Activated naive CD4-positive, alpha-beta T cell treated with Interleukin-2 at 50 U/mL for 16 hours (primary cell): ENCODE measurements at regions not wholly inside any gene's neighbourhood (a gene's known extent, or its start where the extent isn't known, plus 50 kb on each side); places are given as distances from the start of the nearest gene placed in this dataset.
"Not testable (repeated sequence)": the region's sequence is repeated elsewhere in the genome, so short reads cannot be mapped to it uniquely, and the experiment has no call there.

Experiments
- DNase-seq: peaks from one replicate; pipeline ENCODE4 v3.0.0-alpha.2; 2020

DNA sequence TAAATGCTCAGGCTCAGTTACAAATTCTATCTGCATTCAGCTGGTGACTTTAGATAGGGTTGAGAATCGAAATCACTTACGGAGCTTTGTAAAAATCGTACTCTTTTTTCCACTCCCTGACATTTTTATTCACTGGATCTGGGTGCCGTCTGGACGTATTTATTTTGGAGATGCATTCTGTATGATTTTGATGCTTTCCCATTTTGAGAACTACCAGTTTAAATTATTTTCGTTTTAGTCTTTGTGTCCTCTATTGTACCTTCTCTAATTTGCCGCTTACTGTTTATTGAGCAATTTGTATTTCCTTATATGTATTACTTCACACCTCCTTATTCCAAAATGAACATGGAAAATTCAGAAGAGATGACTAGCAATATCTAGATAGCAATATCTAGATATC lies 96.2 kb downstream of the FASLG start:
- no peak for DNase-seq

DNA sequence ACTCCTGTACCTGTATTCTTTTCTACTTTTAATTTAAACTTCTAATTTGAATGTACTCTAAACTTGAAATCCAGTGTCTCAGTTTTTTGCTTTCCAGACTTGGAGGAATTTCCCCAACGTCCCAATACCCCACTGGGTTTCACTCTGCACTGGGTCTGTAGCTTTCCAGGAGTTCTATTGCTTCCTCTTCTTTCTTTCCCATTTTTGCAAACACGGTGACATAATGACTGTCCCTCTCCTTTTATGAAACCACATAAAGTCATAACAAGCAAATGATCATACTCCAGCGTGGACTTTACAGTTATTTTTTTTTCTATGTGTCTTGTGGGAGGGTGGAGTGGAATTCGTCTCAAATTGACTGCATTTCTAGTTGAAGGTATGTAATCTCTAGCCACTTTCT lies 97.1 kb downstream of the FASLG start:
- DNase-seq: no peak

DNA sequence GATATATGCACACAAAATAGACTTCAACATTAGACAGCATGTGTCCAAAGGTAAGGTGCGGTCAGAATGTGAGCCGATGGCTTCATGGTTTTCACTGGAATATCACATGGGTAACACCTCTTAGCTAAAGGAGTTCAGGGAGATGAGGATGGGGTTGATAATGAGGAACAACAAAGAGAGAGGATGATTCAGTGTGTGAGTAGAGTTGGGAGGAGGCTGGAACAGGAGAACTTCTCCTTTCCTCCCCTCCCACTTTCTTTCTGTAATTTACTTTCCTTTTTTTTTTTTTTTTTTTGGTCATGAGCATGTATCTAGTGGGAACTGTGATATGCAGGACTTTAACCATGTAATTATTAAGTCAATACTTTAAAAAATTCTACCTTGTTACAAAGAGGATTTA lies 99.4 kb downstream of the FASLG start:
- DNase-seq: no peak

DNA sequence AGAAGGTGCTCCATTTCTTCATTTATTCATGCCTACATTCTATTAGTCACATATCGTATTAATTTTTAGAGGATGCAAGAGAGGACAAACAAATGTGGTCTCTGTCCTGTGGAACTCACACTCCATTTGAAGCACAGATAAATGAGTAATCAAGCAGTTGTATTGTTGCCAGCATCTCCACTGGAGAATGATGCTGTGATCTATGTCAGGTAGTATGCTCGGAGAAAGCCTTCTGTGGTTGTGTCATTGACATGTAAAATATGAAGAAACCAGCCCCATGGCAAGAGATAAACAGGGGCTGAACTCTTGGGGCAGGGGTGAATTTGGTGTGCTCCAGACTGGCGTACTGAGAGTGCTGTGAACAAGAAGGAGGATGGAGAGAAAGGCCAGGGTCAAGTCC lies 101.2 kb downstream of the FASLG start:
- no peak for DNase-seq

DNA sequence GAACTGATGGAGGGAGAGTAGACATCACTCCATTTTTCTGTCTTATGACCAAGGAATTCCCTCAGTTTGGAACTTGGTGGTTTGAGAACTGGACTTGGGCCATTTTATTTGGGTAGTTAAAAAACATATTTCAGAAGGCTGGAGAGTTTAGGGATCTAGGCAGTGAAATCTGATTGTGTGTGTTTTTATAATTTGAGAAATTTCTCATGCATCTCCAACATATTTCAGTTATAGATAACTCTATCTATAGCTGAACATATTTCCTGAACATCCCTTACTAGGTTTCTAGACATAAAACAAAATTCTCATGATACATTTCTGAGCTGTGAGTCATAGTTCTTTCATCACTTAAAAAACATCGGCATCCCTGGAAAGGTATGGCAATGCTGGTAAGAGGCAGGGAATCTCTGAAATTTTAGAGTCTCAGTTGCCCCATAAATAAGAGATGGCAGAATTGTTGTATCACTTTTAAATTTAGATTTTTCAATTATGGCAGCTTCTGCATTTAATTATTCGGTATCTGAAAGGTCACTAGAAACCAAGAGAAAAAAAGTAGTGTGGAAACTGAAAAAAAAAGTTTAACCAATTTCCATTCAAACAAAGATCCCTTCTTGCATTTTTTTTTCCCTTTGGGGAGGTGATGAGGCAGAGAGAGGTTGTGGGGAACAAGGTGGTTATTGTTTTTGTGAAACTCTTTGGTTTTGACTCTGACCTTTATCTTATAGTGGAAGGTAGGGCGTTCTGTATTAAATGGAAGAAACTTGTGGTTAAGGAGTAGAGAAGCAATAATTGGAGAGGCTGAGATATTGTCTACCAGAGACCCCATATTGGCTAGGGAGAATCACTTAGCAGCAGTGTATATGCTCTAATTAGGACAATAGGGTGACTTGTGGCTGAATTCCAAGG lies 102.9 kb downstream of the FASLG start:
- DNase-seq: no peak

DNA sequence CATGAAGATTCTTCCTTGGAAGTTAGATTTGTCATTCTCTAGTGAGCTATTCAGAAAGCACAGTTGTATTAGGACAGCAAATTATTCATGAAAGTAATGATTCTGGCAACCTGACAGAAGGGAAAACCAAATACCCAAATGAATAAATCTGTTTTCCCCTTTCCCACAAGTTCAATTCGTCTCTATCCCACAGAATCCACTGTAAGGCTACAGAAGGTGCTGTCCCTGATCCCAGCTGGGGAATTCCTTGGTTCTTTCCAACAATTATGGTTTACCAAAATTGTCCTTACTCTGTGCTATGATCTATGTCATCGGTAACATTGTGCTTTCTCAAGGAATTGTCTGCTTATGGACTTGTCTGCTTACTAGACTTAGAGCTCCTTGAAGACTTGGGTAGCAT lies 104.2 kb downstream of the FASLG start:
- DNase-seq: no peak

DNA sequence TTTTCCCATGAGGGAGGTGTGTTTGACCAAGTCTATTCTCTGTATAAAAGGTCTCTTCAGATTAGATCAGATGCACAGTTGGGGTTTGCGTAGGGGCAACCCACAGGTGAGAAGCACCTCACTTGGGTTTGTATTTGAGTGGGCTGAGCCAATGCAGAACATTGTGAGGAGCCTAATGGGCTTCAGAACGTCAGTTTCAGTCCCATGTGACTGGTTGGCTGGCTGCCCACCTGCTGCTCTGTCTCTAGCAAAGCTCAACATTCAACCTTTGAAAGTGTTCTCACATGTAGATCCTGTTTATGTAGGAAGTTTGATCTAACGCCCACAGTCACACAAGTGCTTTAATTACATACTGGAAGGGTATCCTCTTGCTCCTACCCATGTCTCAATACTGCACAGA lies 105.5 kb downstream of the FASLG start:
- DNase-seq: no peak

DNA sequence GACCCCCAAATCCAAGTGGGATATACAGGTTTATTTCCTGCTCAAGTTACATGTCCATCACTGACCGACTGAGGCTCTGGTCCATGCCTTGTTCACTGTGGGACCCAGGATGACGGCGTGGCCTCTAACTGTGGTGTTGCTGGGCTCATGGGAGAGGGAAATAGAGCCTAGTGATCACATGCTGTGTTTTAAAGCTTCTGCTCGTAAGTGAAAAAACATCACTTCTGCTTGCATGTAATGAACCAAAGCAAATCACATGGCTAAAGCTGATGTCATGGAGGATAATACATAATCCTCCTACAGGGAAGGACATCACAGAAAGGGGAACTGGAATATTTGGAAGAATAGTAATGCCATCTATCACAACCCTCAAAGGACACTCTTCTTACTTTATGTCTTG lies 107.6 kb downstream of the FASLG start:
- DNase-seq: no peak

DNA sequence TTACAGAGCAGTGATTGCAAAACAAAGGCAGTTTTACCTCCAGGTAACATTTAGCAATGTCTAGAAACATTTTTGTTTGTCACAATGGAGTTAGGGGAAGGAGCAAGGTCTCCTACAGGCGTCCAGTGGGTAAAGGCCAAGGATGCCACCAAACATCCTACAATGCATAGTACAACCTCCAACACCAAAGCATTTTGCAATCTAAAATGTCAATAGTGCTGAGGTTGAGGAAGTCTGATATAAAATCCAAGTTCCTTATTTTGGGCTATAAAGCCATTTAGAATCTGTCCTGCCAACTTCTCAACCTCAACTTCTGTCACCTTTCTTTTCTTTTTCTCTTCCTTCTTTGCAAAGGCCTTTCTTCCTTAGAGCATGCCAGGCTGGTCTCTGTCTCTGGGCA lies 111.2 kb downstream of the FASLG start:
- no peak for DNase-seq

DNA sequence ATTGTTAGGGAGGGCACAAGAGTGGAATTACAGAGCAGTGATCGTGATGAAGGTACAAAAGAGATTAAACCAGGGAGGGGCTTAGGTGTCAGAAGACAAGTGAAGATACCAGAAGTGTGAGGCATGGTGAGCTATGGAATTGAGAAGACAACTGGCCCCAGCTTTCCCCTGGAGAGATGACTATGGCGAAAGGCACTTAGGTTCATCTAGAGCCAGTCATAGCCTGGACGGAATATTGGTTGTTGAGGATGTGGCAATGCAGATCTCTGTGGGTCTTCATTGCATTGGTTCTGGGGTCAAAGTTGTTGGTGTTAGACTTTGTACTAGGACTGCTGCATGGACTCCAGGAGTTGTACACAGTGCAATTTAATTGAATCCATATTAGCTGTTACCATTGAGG lies 115.7 kb downstream of the FASLG start:
- no peak for DNase-seq

DNA sequence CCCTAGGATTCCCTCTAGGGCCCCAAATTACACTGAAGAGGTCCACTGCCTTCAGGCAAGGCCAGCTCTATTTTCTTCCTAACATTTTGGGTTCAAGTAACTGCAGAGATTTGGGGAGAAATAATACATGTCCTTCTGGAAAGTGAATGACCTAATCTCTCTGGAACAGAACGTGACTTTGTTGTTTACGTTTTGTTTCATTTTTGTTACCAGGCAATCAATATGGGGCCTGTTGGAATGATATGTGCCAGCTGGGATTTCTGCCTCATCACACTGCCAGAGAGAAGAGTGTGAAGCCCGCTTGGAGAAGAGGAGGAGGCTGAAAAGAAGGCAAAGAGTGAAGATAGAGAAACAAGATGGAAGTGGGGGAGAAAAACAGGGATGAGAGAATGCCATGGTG lies 116.7 kb downstream of the FASLG start:
- no peak for DNase-seq

DNA sequence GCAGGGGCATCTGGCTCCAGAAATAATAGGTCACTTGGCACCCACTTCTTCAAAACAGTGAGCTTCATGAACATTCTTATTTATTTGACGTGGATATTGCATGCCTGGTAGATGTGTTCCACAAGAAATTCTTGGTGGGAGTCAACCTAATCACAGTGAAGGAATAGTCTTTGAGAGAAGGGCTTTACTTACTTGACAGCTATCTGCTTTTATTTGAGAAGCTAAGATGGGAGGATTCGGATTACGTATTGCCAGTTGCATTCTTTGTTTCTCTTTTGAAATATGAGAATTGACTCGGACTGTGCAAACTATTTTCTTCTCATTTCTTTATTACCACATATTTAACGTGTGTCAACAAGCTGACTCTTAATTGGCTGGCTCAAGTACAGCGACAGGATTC lies 117.2 kb downstream of the FASLG start:
- no peak for DNase-seq

DNA sequence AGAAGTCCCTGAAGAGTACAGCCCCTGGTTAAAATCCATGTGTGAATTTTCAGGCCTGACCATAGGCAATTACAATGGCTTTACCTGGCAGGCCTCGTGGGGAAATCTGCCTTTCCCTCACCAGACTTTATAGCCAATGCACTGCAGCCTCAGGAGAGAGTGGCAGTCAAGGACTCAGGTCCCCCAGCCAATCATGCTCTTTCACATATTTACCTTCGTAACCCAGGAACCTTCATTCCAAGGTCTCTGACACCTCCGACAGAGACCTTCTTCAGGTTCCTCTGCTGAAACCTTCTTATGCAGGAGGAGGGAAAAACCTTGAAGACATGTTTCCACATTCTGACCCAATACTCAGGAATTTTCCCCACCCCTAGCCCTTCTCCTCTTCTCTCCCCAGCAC lies 118.9 kb downstream of the FASLG start:
- no peak for DNase-seq

DNA sequence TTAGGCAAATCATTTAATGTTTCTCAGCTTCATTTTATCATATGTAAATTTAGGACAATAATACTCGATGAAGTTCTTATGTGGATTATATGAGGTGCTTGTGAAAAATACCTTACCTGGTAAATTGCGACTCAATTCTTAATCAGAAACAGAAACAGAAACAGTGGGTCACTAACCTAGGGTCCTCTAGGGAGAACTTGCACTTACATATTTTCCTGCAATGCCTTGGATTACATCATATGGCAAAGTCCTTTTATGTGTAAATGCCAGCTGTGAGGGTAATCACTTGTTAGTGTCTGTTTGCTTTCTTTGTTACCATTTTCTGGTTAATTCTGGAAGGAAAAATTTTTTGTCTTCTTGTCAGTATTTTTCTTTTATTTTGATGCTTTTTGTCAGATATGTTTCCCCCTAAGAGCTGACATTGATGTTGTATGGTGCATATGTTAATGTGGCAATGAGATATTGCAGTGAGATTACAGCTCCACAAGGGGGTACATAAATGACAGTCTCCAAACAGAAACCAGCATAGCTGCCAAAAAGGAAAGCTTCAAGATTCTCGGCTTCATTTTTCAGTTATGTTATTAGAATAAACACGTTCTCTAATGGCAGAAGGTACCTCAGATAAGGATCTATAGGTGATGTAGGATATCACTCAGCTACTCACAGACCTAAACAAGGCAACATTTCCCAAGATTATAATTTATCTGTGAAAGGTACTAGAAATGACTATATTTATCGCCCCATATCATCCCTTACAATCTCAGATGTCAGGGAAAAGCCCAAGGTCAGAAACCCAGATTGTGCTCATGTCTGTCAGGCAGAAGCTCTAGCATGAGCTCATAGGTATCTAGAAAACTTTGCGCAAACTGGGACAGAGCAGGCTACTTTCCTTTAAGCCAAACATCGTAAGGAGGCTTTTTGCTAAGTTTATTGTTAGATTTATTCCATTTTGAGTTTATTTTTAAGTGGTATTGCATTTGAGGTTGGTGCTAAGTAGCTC lies 119.9 kb downstream of the FASLG start:
- DNase-seq: no peak

DNA sequence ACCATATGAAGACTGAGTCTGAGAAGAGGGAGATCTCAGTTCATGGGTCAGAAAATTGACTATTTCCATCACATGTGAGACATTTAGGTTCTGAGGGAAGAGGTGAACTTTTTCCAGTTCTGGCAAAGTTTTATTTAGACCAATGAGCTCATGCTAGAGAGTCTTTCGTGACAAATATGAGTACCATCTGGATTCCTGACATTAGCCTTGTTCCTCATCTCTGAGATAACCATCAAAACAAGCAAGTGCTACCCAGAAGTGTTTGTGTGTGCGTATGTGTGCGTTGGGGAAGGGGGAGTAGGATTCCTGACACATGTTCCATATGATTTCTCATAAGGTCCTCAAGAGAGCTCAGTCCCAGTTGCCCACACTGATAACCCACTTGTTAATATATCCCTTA lies 120.6 kb downstream of the FASLG start:
- DNase-seq: no peak

DNA sequence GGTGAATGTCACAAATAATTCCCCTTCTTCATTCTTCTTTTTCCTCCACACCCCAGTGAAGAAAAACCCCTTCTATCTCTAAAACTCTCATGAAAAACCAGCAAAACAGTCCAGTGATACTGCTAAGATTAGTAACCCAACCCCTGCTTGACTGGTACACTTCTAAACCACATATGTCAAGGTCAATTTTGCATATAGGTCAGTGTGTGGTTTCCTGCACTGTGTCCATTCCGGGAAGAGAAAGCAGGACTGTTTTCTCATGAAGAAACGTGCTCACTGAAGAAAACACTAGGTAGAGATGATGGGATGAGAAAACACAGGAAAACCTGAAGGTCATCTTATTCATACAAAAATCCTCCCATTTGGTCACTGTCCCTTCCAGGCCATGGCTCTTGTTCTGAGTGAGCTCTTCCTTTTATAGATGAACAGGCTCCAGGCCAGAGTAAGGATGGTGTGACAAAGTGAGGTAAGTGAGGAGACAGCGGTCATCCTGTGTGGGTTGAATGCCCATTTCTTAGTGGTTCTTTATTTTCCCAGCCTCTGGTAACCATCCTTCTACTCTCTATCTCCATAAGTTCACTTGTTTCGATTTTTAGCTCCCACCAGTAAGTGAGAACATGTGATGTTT lies 122.7 kb downstream of the FASLG start:
- no peak for DNase-seq

DNA sequence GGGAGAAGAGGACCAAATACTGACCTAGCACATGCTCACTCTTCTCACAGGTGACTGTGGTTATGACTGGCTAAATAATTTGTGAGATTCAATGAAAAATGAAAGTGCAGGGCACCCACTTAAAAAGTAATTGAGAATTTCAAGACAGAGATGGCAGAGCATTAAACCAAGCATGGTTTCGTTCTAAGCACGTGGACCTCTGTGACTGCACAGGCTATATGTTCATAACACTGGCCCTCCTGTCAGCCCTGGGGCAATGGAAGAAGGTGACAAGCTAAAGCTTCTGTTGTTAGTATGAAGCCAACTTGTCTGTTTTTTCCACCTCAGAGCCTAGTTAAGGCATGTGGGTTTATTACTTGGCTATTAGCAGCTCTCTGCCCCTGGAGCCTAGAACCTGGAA lies 130.9 kb downstream of the FASLG start:
- DNase-seq: no peak

DNA sequence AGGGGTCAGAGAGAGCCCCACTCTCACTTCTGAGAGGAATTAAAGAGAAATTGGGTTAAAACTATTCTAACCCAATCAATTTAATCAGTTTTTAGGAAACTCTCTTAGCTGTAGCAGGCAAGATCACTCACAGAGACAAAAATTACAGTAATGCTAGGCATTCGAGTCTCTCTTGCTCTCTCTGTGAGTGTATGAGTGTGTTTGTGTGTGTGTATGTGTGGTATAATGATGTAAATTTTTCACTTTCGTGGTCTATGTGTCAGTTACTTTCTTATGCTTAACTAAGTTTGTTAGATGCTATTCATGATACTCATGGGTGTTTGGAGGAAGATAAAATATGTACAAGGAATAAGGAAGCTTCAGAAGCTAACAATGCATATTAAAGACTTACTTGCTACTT lies 131.3 kb downstream of the FASLG start:
- DNase-seq: no peak

DNA sequence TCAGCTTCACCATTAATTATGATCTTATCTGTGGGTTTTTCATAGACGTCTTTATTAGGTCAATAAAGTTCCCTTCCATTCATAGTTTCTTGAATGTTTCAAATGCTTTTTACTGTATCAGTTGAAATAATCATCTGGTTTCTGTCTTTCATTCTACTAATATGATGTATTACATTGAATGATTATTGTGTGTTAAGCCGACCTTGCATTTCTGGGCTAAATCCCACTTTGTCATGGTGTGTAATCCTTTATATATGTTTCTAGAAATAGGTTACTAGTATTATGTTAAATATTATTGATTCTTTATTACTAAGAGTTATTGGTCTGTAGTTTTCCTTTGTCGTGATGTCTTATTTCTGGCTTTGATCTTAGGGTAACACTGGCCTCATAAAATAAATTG lies 134.9 kb downstream of the FASLG start:
- no peak for DNase-seq

DNA sequence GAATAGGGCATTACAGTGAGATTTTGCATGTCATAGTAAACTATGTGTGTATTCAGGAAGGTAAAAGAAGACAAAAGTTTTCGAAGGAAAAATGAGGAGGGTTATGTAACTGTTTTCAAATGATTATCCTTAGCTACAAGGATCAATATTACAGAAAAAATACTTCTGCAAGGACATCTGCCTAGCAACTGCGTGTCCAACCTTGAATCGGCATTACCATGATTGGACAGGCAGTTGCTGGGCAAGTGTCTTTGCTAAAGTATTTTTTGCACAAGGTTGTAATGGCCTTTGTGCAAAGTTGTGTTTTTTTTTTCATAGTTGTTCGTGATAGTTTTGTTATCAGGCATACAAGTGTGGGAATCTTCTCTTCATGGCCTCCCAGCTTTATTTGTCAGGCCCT lies 136.8 kb downstream of the FASLG start:
- no peak for DNase-seq

DNA sequence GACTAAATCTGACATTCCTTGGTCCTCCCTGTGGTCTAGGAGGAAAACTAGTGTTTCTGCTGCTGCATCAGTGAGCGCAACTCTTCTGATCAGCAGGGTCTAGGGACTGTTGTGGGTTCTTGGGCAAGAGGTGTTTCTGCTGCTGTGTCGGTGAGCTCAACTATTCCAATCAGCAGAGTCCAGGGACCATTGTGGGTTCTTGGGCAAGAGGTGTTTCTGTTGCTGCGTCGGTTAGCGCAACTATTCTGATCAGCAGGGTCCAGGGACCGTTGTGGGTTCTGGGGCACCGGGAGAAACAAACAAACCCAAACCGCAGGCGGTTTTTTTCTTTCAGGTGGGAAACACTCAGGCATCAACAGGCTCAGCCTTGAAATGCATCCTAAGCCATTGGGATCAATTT lies 140.9 kb downstream of the FASLG start:
- DNase-seq: not testable (repeated sequence)

DNA sequence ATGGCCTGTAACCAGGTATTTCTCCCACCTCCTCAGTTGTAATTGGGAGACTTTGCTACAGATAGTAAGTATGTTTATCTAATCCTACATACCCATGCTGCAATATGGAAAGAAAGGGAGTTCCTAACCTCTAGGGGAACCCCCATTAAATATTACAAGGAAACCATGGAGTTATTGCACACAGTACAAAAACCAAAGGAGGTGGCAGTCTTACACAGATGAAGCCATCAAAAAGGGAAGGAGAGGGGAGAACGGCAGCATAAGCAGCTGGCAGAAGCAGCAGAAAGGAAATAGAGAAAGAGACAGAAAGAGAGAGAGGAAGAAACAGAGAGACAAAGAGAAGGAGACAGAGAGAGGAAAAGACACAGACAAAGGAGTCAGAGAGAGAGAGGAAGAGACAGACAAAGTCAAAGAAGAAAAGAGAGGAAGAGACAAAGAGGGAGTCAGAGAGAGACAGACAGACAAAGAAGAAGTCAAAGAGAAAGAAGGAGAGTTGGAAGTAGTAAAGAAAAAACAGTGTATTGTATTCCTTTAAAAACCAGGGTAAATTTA lies 142.9 kb downstream of the FASLG start:
- no peak for DNase-seq

DNA sequence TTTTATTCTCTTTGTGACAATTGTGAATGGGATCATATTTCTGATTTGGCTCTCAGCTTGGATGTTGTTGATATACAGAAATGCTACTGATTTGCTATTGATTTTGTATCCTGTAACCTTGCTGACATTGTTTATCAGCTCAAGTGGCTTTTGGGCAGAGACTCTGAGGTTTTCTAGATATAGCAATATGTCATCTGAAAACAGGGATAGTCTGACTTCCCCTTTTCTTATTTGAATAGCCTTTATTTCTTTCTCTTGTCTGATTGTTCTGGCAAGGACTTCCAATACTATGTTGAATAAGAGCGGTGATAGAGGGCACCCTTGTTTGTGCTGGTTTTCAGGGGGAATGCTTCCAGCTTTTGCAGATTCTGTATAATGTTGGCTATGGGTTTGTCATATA lies 150.8 kb downstream of the FASLG start:
- DNase-seq: no peak
